H1 (cell line): ENCODE measurements at regions not wholly inside any gene's neighbourhood (a gene's known extent, or its start where the extent isn't known, plus 50 kb on each side); places are given as distances from the start of the nearest gene placed in this dataset.

Experiments
- CTCF ChIA-PET: fragments of 300-600 bp; sonication (Branson Sonifier 250); formaldehyde crosslinking; loops from one replicate; lab custom pipeline; 2021; ENCODE audit not compliant: partially characterized antibody; lab: Charles Lee
- POLR2A ChIA-PET: fragments of 300-600 bp; sonication (Branson Sonifier 250); formaldehyde crosslinking; loops from one replicate; lab custom pipeline; 2021; ENCODE audit warnings: inconsistent platforms; ENCODE audit not compliant: partially characterized antibody; lab: Charles Lee
- DNase-seq, 2 experiments: peaks; one replicate each; pipeline versions ENCODE4 v3.0.0 to v3.0.0-alpha.2; 2010 to 2022; ENCODE audit warnings: low spot score in 2 of 2, low read depth in 1 of 2, mixed read lengths in 1 of 2
- FAIRE-seq: peaks from 2 replicates; lab custom pipeline; 2011; peaks lifted over from hg19 to GRCh38; lab: Jason Lieb, UNC
- H2AFZ ChIP-seq: 2 replicates; pipeline ENCODE4 v1.8.1; 2012; ENCODE audit warnings: low read length, inconsistent platforms
- H2AK5ac ChIP-seq: 2 replicates; pipeline ENCODE4 v1.6.1; 2013; ENCODE audit warnings: low read depth, low read length
- H2BK120ac ChIP-seq: replicated peaks from 2 replicates; pipeline ENCODE3; 2013; ENCODE audit warnings: low read depth, low read length, inconsistent platforms
- H2BK12ac ChIP-seq: 2 replicates; pipeline ENCODE4 v1.6.1; 2013; ENCODE audit warnings: low read depth, low read length
- H2BK15ac ChIP-seq: 2 replicates; pipeline ENCODE4 v1.6.1; 2013; ENCODE audit warnings: low read length
- H2BK20ac ChIP-seq: 2 replicates; pipeline ENCODE4 v1.6.1; 2013; ENCODE audit warnings: low read length
- H2BK5ac ChIP-seq: 2 replicates; pipeline ENCODE4 v1.6.1; 2013; ENCODE audit warnings: low read depth, low read length
- H3K14ac ChIP-seq: 2 replicates; pipeline ENCODE4 v1.6.1; 2013; ENCODE audit warnings: inconsistent platforms; ENCODE audit not compliant: insufficient read length
- H3K18ac ChIP-seq: 2 replicates; pipeline ENCODE4 v1.6.1; 2013; ENCODE audit warnings: low read length; ENCODE audit errors: extremely low read depth
- H3K23ac ChIP-seq: 2 replicates; pipeline ENCODE4 v1.6.1; 2013; ENCODE audit warnings: inconsistent platforms; ENCODE audit not compliant: insufficient read length
- H3K23me2 ChIP-seq: 2 replicates; pipeline ENCODE4 v1.6.1; 2013; ENCODE audit warnings: low read depth, low read length
- H3K27ac ChIP-seq: 2 replicates; pipeline ENCODE4 v1.6.1; 2011; ENCODE audit warnings: low read depth, low read length, inconsistent platforms
- H3K27me3 ChIP-seq, 4 experiments: replicated peaks in 1 of 4; 1 replicate in 1 of 4; 2 replicates in 3 of 4; pipeline versions ENCODE4 v1.6.1 to v1.8.1; 2011 to 2013; ENCODE audit warnings: low read length in 3 of 4, mild to moderate bottlenecking in 3 of 4, inconsistent platforms in 2 of 4, mixed read lengths in 2 of 4, moderate library complexity in 1 of 4; ENCODE audit not compliant: control insufficient read depth in 3 of 4, insufficient read depth in 3 of 4; ENCODE audit errors: extremely low read depth in 1 of 4
- H3K36me3 ChIP-seq, 4 experiments: 2 replicates each; pipeline versions ENCODE4 v1.6.1 to v1.8.1; 2011 to 2013; ENCODE audit warnings: mild to moderate bottlenecking in 4 of 4, low read length in 3 of 4, moderate library complexity in 2 of 4, control low read depth in 1 of 4, inconsistent platforms in 1 of 4; ENCODE audit not compliant: insufficient read depth in 4 of 4, control insufficient read depth in 2 of 4
- H3K4ac ChIP-seq: replicated peaks from 2 replicates; pipeline ENCODE3; 2013; ENCODE audit warnings: low read length, low read depth, mixed read lengths, inconsistent platforms; ENCODE audit not compliant: insufficient read length
- H3K4me1 ChIP-seq, 4 experiments: replicated peaks in 1 of 4; 1 replicate in 1 of 4; 2 replicates in 3 of 4; pipeline versions ENCODE4 v1.6.1 to v1.8.1; 2011 to 2013; ENCODE audit warnings: low read length in 3 of 4, inconsistent platforms in 2 of 4, mixed read lengths in 1 of 4; ENCODE audit not compliant: insufficient read depth in 4 of 4, control insufficient read depth in 3 of 4
- H3K4me2 ChIP-seq, 2 experiments: 2 replicates each; pipeline versions ENCODE4 v1.6.1 to v1.8.1; 2011 to 2013; ENCODE audit warnings: low read depth in 2 of 2, low read length in 2 of 2, control low read depth in 1 of 2, inconsistent platforms in 1 of 2, mild to moderate bottlenecking in 1 of 2; ENCODE audit not compliant: insufficient read depth in 1 of 2
- H3K4me3 ChIP-seq, 4 experiments: fragments of 200-600, 300-600 bp in 1 of 4; sonication (generic), shearing (Covaris generic), sonication (Bioruptor Twin) in 1 of 4; 2 replicates each; pipeline versions ENCODE4 v1.5.1 to v1.8.1; 2011 to 2016; ENCODE audit warnings: low read length in 4 of 4, low read depth in 3 of 4, control low read depth in 2 of 4, inconsistent platforms in 2 of 4, mild to moderate bottlenecking in 2 of 4, mixed read lengths in 1 of 4, moderate library complexity in 1 of 4; ENCODE audit not compliant: insufficient read depth in 2 of 4; ENCODE audit errors: extremely low read depth in 1 of 4
- H3K56ac ChIP-seq: replicated peaks from 2 replicates; pipeline ENCODE3; 2013; ENCODE audit warnings: low read depth, mild to moderate bottlenecking, mixed read lengths, low read length, inconsistent platforms; ENCODE audit not compliant: insufficient read length
- H3K79me1 ChIP-seq: 2 replicates; pipeline ENCODE4 v1.6.1; 2013; ENCODE audit warnings: low read depth, low read length, control low read depth
- H3K79me2 ChIP-seq, 2 experiments: 2 replicates each; pipeline versions ENCODE4 v1.6.1 to v1.8.1; 2012 to 2013; ENCODE audit warnings: low read length in 2 of 2, mild to moderate bottlenecking in 2 of 2, inconsistent platforms in 1 of 2; ENCODE audit not compliant: insufficient read depth in 2 of 2, control insufficient read depth in 1 of 2
- H3K9ac ChIP-seq, 4 experiments: replicated peaks in 1 of 4; 1 replicate in 1 of 4; 2 replicates in 3 of 4; pipeline versions ENCODE4 v1.6.1 to v1.8.1; 2011 to 2013; ENCODE audit warnings: low read depth in 3 of 4, low read length in 3 of 4, control low read depth in 2 of 4, mild to moderate bottlenecking in 2 of 4, moderate library complexity in 2 of 4, inconsistent platforms in 1 of 4; ENCODE audit errors: extremely low read depth in 1 of 4
- H3K9me3 ChIP-seq, 2 experiments: 2 replicates each; pipeline versions ENCODE4 v1.6.1 to v1.8.1; 2012 to 2013; ENCODE audit warnings: mild to moderate bottlenecking in 2 of 2, moderate library complexity in 2 of 2, control low read depth in 1 of 2, inconsistent platforms in 1 of 2, low read depth in 1 of 2, low read length in 1 of 2, mixed read lengths in 1 of 2; ENCODE audit not compliant: insufficient read depth in 2 of 2
- H4K20me1 ChIP-seq, 2 experiments: replicated peaks in 1 of 2; 2 replicates each; pipeline versions ENCODE3 to v1.8.1; 2011 to 2013; ENCODE audit warnings: inconsistent platforms in 2 of 2, low read length in 2 of 2, mild to moderate bottlenecking in 1 of 2; ENCODE audit not compliant: insufficient read depth in 2 of 2, control insufficient read depth in 1 of 2
- H4K5ac ChIP-seq: 2 replicates; pipeline ENCODE4 v1.6.1; 2013; ENCODE audit warnings: low read length, low read depth, mixed read lengths, inconsistent platforms; ENCODE audit not compliant: insufficient read length
- H4K8ac ChIP-seq: 2 replicates; pipeline ENCODE4 v1.8.0; 2013; ENCODE audit warnings: mild to moderate bottlenecking, moderate library complexity, low read length, inconsistent platforms; ENCODE audit not compliant: insufficient read depth; ENCODE audit errors: extremely low read depth
- H4K91ac ChIP-seq: replicated peaks from 2 replicates; pipeline ENCODE3; 2013; ENCODE audit warnings: low read length, mixed read lengths, inconsistent platforms; ENCODE audit not compliant: insufficient read length
- BCL11A ChIP-seq, 2 experiments: IDR thresholded peaks; one replicate each; pipeline ENCODE4 v1.6.1; 2011; ENCODE audit warnings: low read depth in 2 of 2, low read length in 2 of 2, mild to moderate bottlenecking in 2 of 2
- BRCA1 ChIP-seq: IDR thresholded peaks from 2 replicates; pipeline ENCODE4 v1.6.1; 2012; ENCODE audit warnings: low read depth, low read length, improper control_type of control experiment
- CEBPB ChIP-seq: IDR thresholded peaks from 2 replicates; pipeline ENCODE4 v1.6.1; 2012; ENCODE audit warnings: low read depth, low read length
- CHD2 ChIP-seq: IDR thresholded peaks from 2 replicates; pipeline ENCODE4 v1.6.1; 2012; ENCODE audit warnings: low read length, improper control_type of control experiment
- CREB1 ChIP-seq: IDR thresholded peaks from 2 replicates; pipeline ENCODE4 v1.6.1; 2012; ENCODE audit warnings: inconsistent platforms
- CTBP2 ChIP-seq: IDR thresholded peaks from 2 replicates; pipeline ENCODE4 v1.7.0; 2011; ENCODE audit warnings: borderline replicate concordance, mild to moderate bottlenecking, moderate library complexity, mixed read lengths, low read length; ENCODE audit not compliant: insufficient read depth, insufficient read length
- EGR1 ChIP-seq: IDR thresholded peaks from 2 replicates; pipeline ENCODE4 v1.6.1; 2011; ENCODE audit warnings: low read depth, low read length, borderline replicate concordance
- HDAC2 ChIP-seq, 2 experiments: fragments of 300-600 bp in 1 of 2; sonication (generic) in 1 of 2; IDR thresholded peaks; 2 replicates each; pipeline ENCODE4 v1.6.1; 2011 to 2012; ENCODE audit warnings: low read depth in 2 of 2, low read length in 2 of 2, mild to moderate bottlenecking in 2 of 2, moderate library complexity in 2 of 2, borderline replicate concordance in 1 of 2, inconsistent platforms in 1 of 2
- KDM5A ChIP-seq: fragments of 200-600 bp; IDR thresholded peaks from 2 replicates; pipeline ENCODE4 v1.7.1; 2012; ENCODE audit warnings: mild to moderate bottlenecking, low read length, inconsistent platforms, mixed read lengths
- NRF1 ChIP-seq: IDR thresholded peaks from 2 replicates; pipeline ENCODE4 v1.6.1; 2011; ENCODE audit warnings: mild to moderate bottlenecking, low read depth, low read length, improper control_type of control experiment
- RAD21 ChIP-seq, 2 experiments: IDR thresholded peaks in 1 of 2; conservative IDR thresholded peaks in 1 of 2; 2 replicates each; pipeline ENCODE4 v1.6.1; 2011; ENCODE audit warnings: low read depth in 2 of 2, low read length in 2 of 2, improper control_type of control experiment in 1 of 2, inconsistent platforms in 1 of 2, mild to moderate bottlenecking in 1 of 2, moderate library complexity in 1 of 2
- SP2 ChIP-seq: IDR thresholded peaks from 2 replicates; pipeline ENCODE4 v1.6.1; 2012; ENCODE audit warnings: mild to moderate bottlenecking, low read length, inconsistent platforms
- SRF ChIP-seq: IDR thresholded peaks from 2 replicates; pipeline ENCODE4 v1.6.1; 2011; ENCODE audit warnings: mild to moderate bottlenecking, low read depth, low read length, moderate library complexity
- SUZ12 ChIP-seq: fragments of 200-600 bp; sonication (generic); IDR thresholded peaks from 2 replicates; pipeline ENCODE4 v1.6.1; 2012; ENCODE audit warnings: mild to moderate bottlenecking, inconsistent platforms, low read length, moderate library complexity, mixed read lengths
- TBP ChIP-seq: IDR thresholded peaks from 2 replicates; pipeline ENCODE4 v1.6.1; 2011; ENCODE audit warnings: low read depth, low read length, improper control_type of control experiment
- TCF12 ChIP-seq: IDR thresholded peaks from 2 replicates; pipeline ENCODE4 v1.6.1; 2011; ENCODE audit warnings: low read depth, mild to moderate bottlenecking, low read length
- WGBS, 2 experiments: shearing (Covaris generic) in 1 of 2; methylation state at CpG; one replicate each; pipeline versions ENCODE4 v1.1.6 to v1.1.7; 2013 to 2015; ENCODE audit warnings: low lambda C conversion rate in 2 of 2, mixed read lengths in 2 of 2, inconsistent platforms in 1 of 2, low coverage in 1 of 2, missing lambda C conversion rate in 1 of 2; ENCODE audit not compliant: insufficient replicate concordance in 2 of 2, insufficient coverage in 1 of 2, insufficient read length in 1 of 2; ENCODE audit errors: extremely low coverage in 1 of 2, missing lambda C conversion rate in 1 of 2; 5-methylcytosine and 5-hydroxymethylcytosine counted together

DNA sequence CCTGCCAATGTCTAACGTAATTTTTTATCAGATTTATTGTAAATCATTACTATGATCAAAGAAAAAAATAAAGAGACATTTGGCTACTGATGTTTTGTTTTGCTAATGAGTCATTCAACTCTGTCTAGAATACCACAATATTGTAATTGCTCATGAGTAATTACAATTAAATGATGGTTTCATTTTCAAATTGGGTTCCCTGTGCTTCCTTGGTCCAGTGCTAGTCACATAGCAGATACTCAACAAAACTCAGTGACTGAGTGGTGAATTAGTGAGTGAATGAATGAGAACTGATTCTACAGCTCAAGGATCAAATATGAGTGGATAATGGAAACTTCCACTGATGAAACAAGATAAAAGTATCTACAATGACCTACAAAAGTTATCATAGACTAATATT, 304.7 kb downstream of the POU4F1 start:
- TF ChIP-seq NRF1: no peak
- no peak for TF ChIP-seq SUZ12
- TF ChIP-seq BCL11A (IDR thresholded peaks at IDR 0.05; ENCODE audit: low read depth in 2 of 2, low read length in 2 of 2): no peak
- TF ChIP-seq CEBPB: no peak
- TF ChIP-seq BRCA1: no peak
- no peak for TF ChIP-seq TCF12
- no peak for TF ChIP-seq SRF
- TF ChIP-seq CHD2: no peak
- no peak for TF ChIP-seq HDAC2 (IDR thresholded peaks at IDR 0.05; ENCODE audit: borderline replicate concordance in 1 of 2, low read depth in 2 of 2, low read length in 2 of 2)
- TF ChIP-seq CTBP2: no peak
- no peak for TF ChIP-seq EGR1
- no peak for TF ChIP-seq RAD21 (IDR thresholded peaks at IDR 0.05 in 1 of 2, conservative IDR thresholded peaks at IDR 0.05 in 1 of 2; ENCODE audit: low read depth in 2 of 2, low read length in 2 of 2)
- no peak for TF ChIP-seq SP2
- TF ChIP-seq CREB1: no peak
- TF ChIP-seq TBP: no peak
- TF ChIP-seq KDM5A: no peak
- ChIA-PET POLR2A (no interaction called here), CTCF (no interaction called here)
- no peaks in the 10 kb centered on the region for H3K4me1 ChIP-seq
- 89% methylated on average over 1 of the region's 1 CpG; no CpG with 5 or more reads in 1 of the 2 experiments for WGBS, 2 experiments
- H3K23ac ChIP-seq: no peak overlapping the region
- no peak overlapping the region for H4K91ac ChIP-seq
- no peak overlapping the region for H3K14ac ChIP-seq
- no peak overlapping the region for H2BK12ac ChIP-seq
- H3K9ac ChIP-seq: no peak overlapping the region
- H2AFZ ChIP-seq: no peak overlapping the region
- H3K79me2 ChIP-seq: no peaks in the 10 kb centered on the region
- no peak overlapping the region for H3K27ac ChIP-seq
- FAIRE-seq (no peak), DNase-seq (no peak)
- no peak overlapping the region for H3K4me2 ChIP-seq
- H4K20me1 ChIP-seq: no peaks in the 10 kb centered on the region
- no peak overlapping the region for H2BK20ac ChIP-seq
- H2BK5ac ChIP-seq: no peak overlapping the region
- H3K18ac ChIP-seq: no peak overlapping the region
- no peak overlapping the region for H3K4me3 ChIP-seq
- no peak overlapping the region for H2BK15ac ChIP-seq
- H3K56ac ChIP-seq: no peak overlapping the region
- H4K5ac ChIP-seq: no peak overlapping the region
- no peaks in the 10 kb centered on the region for H3K23me2 ChIP-seq
- H4K8ac ChIP-seq: no peak overlapping the region
- H2AK5ac ChIP-seq: no peak overlapping the region
- H3K27me3 ChIP-seq: no peaks in the 10 kb centered on the region
- no peaks in the 10 kb centered on the region for H3K9me3 ChIP-seq
- no peak overlapping the region for H3K4ac ChIP-seq
- no peaks in the 10 kb centered on the region for H3K79me1 ChIP-seq
- no peak overlapping the region for H2BK120ac ChIP-seq
- H3K36me3 ChIP-seq: no peaks in the 10 kb centered on the region
